Neural cell (in vitro differentiated cells): ENCODE measurements at regions not wholly inside any gene's neighbourhood (a gene's known extent, or its start where the extent isn't known, plus 50 kb on each side); places are given as distances from the start of the nearest gene placed in this dataset.
"Not testable (repeated sequence)": the region's sequence is repeated elsewhere in the genome, so short reads cannot be mapped to it uniquely, and the experiment has no call there.

Experiments used
- H2AFZ ChIP-seq: fragments of 200-600, 300-800 bp; sonication (generic), shearing (Covaris generic); 2 replicates; pipeline ENCODE4 v1.6.0; 2014; ENCODE audit warnings: low read depth, mild to moderate bottlenecking, antibody characterized with exemption, low read length, moderate library complexity
- H3F3A ChIP-seq: fragments of 200-600 bp; shearing (Covaris generic); 2 replicates; pipeline ENCODE4 v1.6.1; 2016; ENCODE audit warnings: mild to moderate bottlenecking, moderate library complexity, mixed read lengths, antibody characterized with exemption, low read length; ENCODE audit not compliant: insufficient read depth, poor library complexity, severe bottlenecking
- H3K27ac ChIP-seq: fragments of 200-600, 300-800 bp; sonication (generic), shearing (Covaris generic); 2 replicates; pipeline ENCODE4 v1.5.1; 2014; ENCODE audit warnings: mild to moderate bottlenecking, low read length, moderate library complexity
- H3K27me3 ChIP-seq: fragments of 300-800, 200-600 bp; sonication (generic), shearing (Covaris generic); 2 replicates; pipeline ENCODE4 v1.6.0; 2014; ENCODE audit warnings: mild to moderate bottlenecking, low read depth, low read length, moderate library complexity; ENCODE audit not compliant: insufficient read depth
- H3K36me3 ChIP-seq: fragments of 300-800, 200-600 bp; sonication (generic), shearing (Covaris generic); 2 replicates; pipeline ENCODE4 v1.5.1; 2014; ENCODE audit warnings: mild to moderate bottlenecking, antibody characterized with exemption, low read length, moderate library complexity; ENCODE audit not compliant: insufficient read depth
- H3K4me2 ChIP-seq: fragments of 300-800, 200-600 bp; sonication (generic), shearing (Covaris generic); 2 replicates; pipeline ENCODE4 v1.6.0; 2014; ENCODE audit warnings: mild to moderate bottlenecking, low read length
- H3K4me3 ChIP-seq: fragments of 300-800, 200-600 bp; sonication (generic), shearing (Covaris generic); 2 replicates; pipeline ENCODE4 v1.5.1; 2014; ENCODE audit warnings: mild to moderate bottlenecking, low read length, moderate library complexity
- H3K79me2 ChIP-seq: fragments of 200-600 bp; shearing (Covaris generic); replicated peaks from 2 replicates; pipeline ENCODE4 v1.6.0; 2014; ENCODE audit warnings: mild to moderate bottlenecking, low read length, moderate library complexity; ENCODE audit not compliant: insufficient read depth
- H3K9ac ChIP-seq: fragments of 300-800, 200-600 bp; sonication (generic), shearing (Covaris generic); 2 replicates; pipeline ENCODE4 v1.6.1; 2016; ENCODE audit warnings: mild to moderate bottlenecking, low read length, mixed read lengths
- H3K9me2 ChIP-seq: fragments of 200-600 bp; shearing (Covaris generic); 2 replicates; pipeline ENCODE4 v1.6.1; 2016; ENCODE audit warnings: mild to moderate bottlenecking, low read length, mixed read lengths; ENCODE audit not compliant: insufficient read depth
- H3K9me3 ChIP-seq: fragments of 200-600, 300-800 bp; sonication (generic), shearing (Covaris generic); 2 replicates; pipeline ENCODE4 v1.6.1; 2016; ENCODE audit warnings: mild to moderate bottlenecking, mixed run types, low read length, moderate library complexity, mixed read lengths
- H4K20me1 ChIP-seq: fragments of 200-600 bp; shearing (Covaris generic); 2 replicates; pipeline ENCODE4 v1.6.1; 2016; ENCODE audit warnings: mild to moderate bottlenecking, mixed run types; ENCODE audit not compliant: insufficient read depth
- EP300 ChIP-seq: fragments of 450-650 bp; conservative IDR thresholded peaks from 2 replicates; pipeline ENCODE4 v1.6.1; 2014; ENCODE audit warnings: antibody characterized with exemption, mild to moderate bottlenecking, moderate library complexity; ENCODE audit not compliant: poor library complexity, severe bottlenecking
- EZH2 ChIP-seq: fragments of 200-600, 300-800 bp; shearing (Covaris generic), sonication (generic); IDR thresholded peaks from 2 replicates; pipeline ENCODE4 v1.6.1; 2014; ENCODE audit warnings: antibody characterized with exemption, low read length, borderline replicate concordance, mild to moderate bottlenecking; ENCODE audit not compliant: insufficient read depth, poor library complexity, severe bottlenecking
- MXI1 ChIP-seq: fragments of 450-650 bp; conservative IDR thresholded peaks from 2 replicates; pipeline ENCODE4 v1.6.1; 2014; ENCODE audit warnings: antibody characterized with exemption, mild to moderate bottlenecking; ENCODE audit not compliant: poor library complexity, severe bottlenecking
- POLR2AphosphoS5 ChIP-seq: IDR thresholded peaks from 2 replicates; pipeline ENCODE4 v1.6.1; 2012
- RAD21 ChIP-seq: fragments of 450-650 bp; conservative IDR thresholded peaks from 2 replicates; pipeline ENCODE4 v1.6.1; 2014; ENCODE audit warnings: antibody characterized with exemption, mild to moderate bottlenecking, moderate library complexity
- REST ChIP-seq: IDR thresholded peaks from 2 replicates; pipeline ENCODE4 v1.6.1; 2012; ENCODE audit warnings: borderline replicate concordance
- SMC3 ChIP-seq: fragments of 450-650 bp; conservative IDR thresholded peaks from 2 replicates; pipeline ENCODE4 v1.6.1; 2014; ENCODE audit warnings: antibody characterized with exemption, mild to moderate bottlenecking, moderate library complexity; ENCODE audit not compliant: poor library complexity
- TAF1 ChIP-seq: IDR thresholded peaks from 2 replicates; pipeline ENCODE4 v1.6.1; 2012; ENCODE audit warnings: low read depth
- TF ChIP-seq, protein P1 (sequence below): fragments of 450-650 bp; IDR thresholded peaks from 2 replicates; pipeline ENCODE4 v1.5.1; 2014; ENCODE audit warnings: antibody characterized with exemption, mild to moderate bottlenecking, moderate library complexity; ENCODE audit not compliant: poor library complexity, severe bottlenecking

GRCh38 chr20:48521121-48521520 lies 306.7 kb downstream of the PREX1 start:
- no peak overlapping the region for H3K4me2 ChIP-seq
- H3K4me3 ChIP-seq: no peak overlapping the region
- H3K9me3 ChIP-seq: no peaks in the 10 kb centered on the region
- H2AFZ ChIP-seq: no peak overlapping the region
- H3F3A ChIP-seq: no peaks in the 10 kb centered on the region
- no peaks in the 10 kb centered on the region for H3K36me3 ChIP-seq
- no peak overlapping the region for H3K9ac ChIP-seq
- TF ChIP-seq EZH2 (no peak), TAF1 (no peak), POLR2AphosphoS5 (no peak), SMC3 (no peak), RAD21 (no peak), MXI1 (no peak), EP300 (no peak), REST (no peak)
- TF ChIP-seq, protein P1, sequence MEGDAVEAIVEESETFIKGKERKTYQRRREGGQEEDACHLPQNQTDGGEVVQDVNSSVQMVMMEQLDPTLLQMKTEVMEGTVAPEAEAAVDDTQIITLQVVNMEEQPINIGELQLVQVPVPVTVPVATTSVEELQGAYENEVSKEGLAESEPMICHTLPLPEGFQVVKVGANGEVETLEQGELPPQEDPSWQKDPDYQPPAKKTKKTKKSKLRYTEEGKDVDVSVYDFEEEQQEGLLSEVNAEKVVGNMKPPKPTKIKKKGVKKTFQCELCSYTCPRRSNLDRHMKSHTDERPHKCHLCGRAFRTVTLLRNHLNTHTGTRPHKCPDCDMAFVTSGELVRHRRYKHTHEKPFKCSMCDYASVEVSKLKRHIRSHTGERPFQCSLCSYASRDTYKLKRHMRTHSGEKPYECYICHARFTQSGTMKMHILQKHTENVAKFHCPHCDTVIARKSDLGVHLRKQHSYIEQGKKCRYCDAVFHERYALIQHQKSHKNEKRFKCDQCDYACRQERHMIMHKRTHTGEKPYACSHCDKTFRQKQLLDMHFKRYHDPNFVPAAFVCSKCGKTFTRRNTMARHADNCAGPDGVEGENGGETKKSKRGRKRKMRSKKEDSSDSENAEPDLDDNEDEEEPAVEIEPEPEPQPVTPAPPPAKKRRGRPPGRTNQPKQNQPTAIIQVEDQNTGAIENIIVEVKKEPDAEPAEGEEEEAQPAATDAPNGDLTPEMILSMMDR: no peak
- H4K20me1 ChIP-seq: no peaks in the 10 kb centered on the region
- no peaks in the 10 kb centered on the region for H3K9me2 ChIP-seq
- H3K27me3 ChIP-seq: no peaks in the 10 kb centered on the region
- H3K79me2 ChIP-seq: no peaks in the 10 kb centered on the region
- no peak overlapping the region for H3K27ac ChIP-seq

- not testable (repeated sequence) for H3K4me2 ChIP-seq, H3K4me3 ChIP-seq, H3F3A ChIP-seq, H3K9me3 ChIP-seq, H3K27me3 ChIP-seq, H3K9me2 ChIP-seq, H3K9ac ChIP-seq, H3K79me2 ChIP-seq, H2AFZ ChIP-seq, H3K36me3 ChIP-seq, H4K20me1 ChIP-seq, H3K27ac ChIP-seq
Measured at GRCh38 chr20:48516196-48516595, 311.6 kb downstream of the PREX1 start.

DNA sequence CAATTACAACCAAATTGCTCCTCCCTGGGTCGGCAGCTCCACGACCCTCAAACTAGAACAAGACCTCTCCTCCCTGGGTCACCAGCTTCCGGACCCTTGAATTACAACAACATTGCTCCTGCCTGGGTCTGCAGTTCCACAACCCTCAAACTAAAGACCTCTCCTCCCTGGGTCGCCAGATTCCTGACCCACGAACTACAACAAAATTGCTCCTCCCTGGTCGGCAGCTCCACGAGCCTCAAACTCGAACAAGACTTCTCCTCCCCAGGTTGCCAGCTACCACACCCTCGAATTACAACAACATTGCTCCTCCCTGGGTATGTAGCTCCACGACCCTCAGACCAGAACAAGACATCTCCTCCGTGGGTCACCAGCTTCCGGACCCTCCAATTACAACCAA lies 313.2 kb downstream of the PREX1 start:
- not testable (repeated sequence) for H3F3A ChIP-seq, H2AFZ ChIP-seq, H4K20me1 ChIP-seq, H3K9me3 ChIP-seq, H3K4me3 ChIP-seq, H3K9ac ChIP-seq, H3K27me3 ChIP-seq, H3K79me2 ChIP-seq, H3K27ac ChIP-seq, H3K36me3 ChIP-seq, H3K9me2 ChIP-seq, H3K4me2 ChIP-seq

DNA sequence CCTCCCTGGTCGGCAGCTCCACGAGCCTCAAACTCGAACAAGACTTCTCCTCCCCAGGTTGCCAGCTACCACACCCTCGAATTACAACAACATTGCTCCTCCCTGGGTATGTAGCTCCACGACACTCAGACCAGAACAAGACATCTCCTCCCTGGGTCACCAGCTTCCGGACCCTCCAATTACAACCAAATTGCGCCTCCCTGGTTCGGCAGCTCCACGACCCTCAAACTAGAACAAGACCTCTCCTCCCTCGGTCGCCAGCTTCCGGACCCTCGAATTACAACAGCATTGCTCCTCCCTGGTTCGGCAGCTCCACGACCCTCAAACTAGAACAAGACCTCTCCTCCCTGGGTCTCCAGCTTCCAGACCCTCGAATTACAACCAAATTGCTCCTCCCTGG lies 315.3 kb downstream of the PREX1 start:
- not testable (repeated sequence) for H3K9me2 ChIP-seq, H3K36me3 ChIP-seq, H3K9me3 ChIP-seq, H3K27ac ChIP-seq, H3K27me3 ChIP-seq, H2AFZ ChIP-seq, H3K4me3 ChIP-seq, H3F3A ChIP-seq, H3K4me2 ChIP-seq, H4K20me1 ChIP-seq, H3K9ac ChIP-seq, H3K79me2 ChIP-seq

- not testable (repeated sequence) for H3K4me3 ChIP-seq, H4K20me1 ChIP-seq, H3K9me3 ChIP-seq, H3K9ac ChIP-seq, H2AFZ ChIP-seq, H3K36me3 ChIP-seq, H3F3A ChIP-seq, H3K4me2 ChIP-seq, H3K27ac ChIP-seq, H3K79me2 ChIP-seq, H3K9me2 ChIP-seq, H3K27me3 ChIP-seq
Measured at GRCh38 chr20:48505066-48505465, 322.7 kb downstream of the PREX1 start.
